Left ventricle myocardium inferior (tissue), 1 donor: ENCODE measurements at regions not wholly inside any gene's neighbourhood (a gene's known extent, or its start where the extent isn't known, plus 50 kb on each side); places are given as distances from the start of the nearest gene placed in this dataset.

Experiments used
- DNase-seq: peaks from one replicate; pipeline ENCODE4 v3.0.0-alpha.2; 2020
- H3K27ac ChIP-seq: fragments of 200-600 bp; replicated peaks from 2 replicates; pipeline ENCODE4 v1.8.0; 2021
- H3K27me3 ChIP-seq: fragments of 200-600 bp; 2 replicates; pipeline ENCODE4 v1.8.0; 2021; ENCODE audit warnings: low read depth
- H3K36me3 ChIP-seq: fragments of 200-600 bp; 2 replicates; pipeline ENCODE4 v1.8.0; 2021
- H3K4me1 ChIP-seq: fragments of 200-600 bp; 2 replicates; pipeline ENCODE4 v1.8.0; 2021
- H3K4me3 ChIP-seq: fragments of 200-600 bp; 2 replicates; pipeline ENCODE4 v1.8.0; 2021; ENCODE audit warnings: mild to moderate bottlenecking, moderate library complexity
- H3K9me3 ChIP-seq: fragments of 200-600 bp; replicated peaks from 2 replicates; pipeline ENCODE4 v1.8.0; 2021
- CTCF ChIP-seq: fragments of 200-600 bp; IDR thresholded peaks from 2 replicates; pipeline ENCODE4 v1.8.0; 2021; ENCODE audit warnings: antibody characterized with exemption, mild to moderate bottlenecking, borderline replicate concordance
- intact Hi-C: fragments of 100-400 bp; cut with micrococcal nuclease; formaldehyde crosslinking; loops from one replicate; pipeline ENCODE4 v1.11.0; 2022
- donor health status: DM: no; HTN: yes; CAD: no; lungs with severe emphysema.

GRCh38 chr14:26370115-26370514, 227.7 kb downstream of the NOVA1 start:
- intact Hi-C loops: no loop called here
- Histone ChIP-seq H3K36me3 (no peaks in the 10 kb centered on the region), H3K27ac (no peak overlapping the region), H3K9me3 (peaks cover 8% of the 10 kb centered on the region), H3K4me3 (no peak overlapping the region), H3K4me1 (no peaks in the 10 kb centered on the region), H3K27me3 (no peaks in the 10 kb centered on the region)
- no peak for TF ChIP-seq CTCF
- DNase-seq: no peak

GRCh38 chr14:26363689-26364088, 234.1 kb downstream of the NOVA1 start:
- no peak overlapping the region for H3K27ac ChIP-seq
- no peaks in the 10 kb centered on the region for H3K4me1 ChIP-seq
- no peak for TF ChIP-seq CTCF
- intact Hi-C loops: no loop called here
- H3K36me3 ChIP-seq: no peaks in the 10 kb centered on the region
- H3K9me3 ChIP-seq: peaks cover 8% of the 10 kb centered on the region
- no peak for DNase-seq
- H3K4me3 ChIP-seq: no peak overlapping the region
- H3K27me3 ChIP-seq: no peaks in the 10 kb centered on the region

GRCh38 chr14:26344596-26344995, 253.2 kb downstream of the NOVA1 start:
- no peak overlapping the region for H3K4me3 ChIP-seq
- H3K4me1 ChIP-seq: no peaks in the 10 kb centered on the region
- no peak for DNase-seq
- TF ChIP-seq CTCF: no peak
- intact Hi-C loops: no loop called here
- H3K9me3 ChIP-seq: no peaks in the 10 kb centered on the region
- no peak overlapping the region for H3K27ac ChIP-seq
- no peaks in the 10 kb centered on the region for H3K27me3 ChIP-seq
- H3K36me3 ChIP-seq: no peaks in the 10 kb centered on the region

GRCh38 chr14:26339381-26339780, 258.5 kb downstream of the NOVA1 start:
- Histone ChIP-seq H3K4me3 (no peak overlapping the region), H3K27me3 (no peaks in the 10 kb centered on the region), H3K4me1 (no peaks in the 10 kb centered on the region), H3K27ac (no peak overlapping the region), H3K36me3 (no peaks in the 10 kb centered on the region), H3K9me3 (no peaks in the 10 kb centered on the region)
- intact Hi-C loops: no loop called here
- no peak for TF ChIP-seq CTCF
- no peak for DNase-seq

GRCh38 chr14:26338231-26338630, 259.6 kb downstream of the NOVA1 start:
- no peaks in the 10 kb centered on the region for H3K4me1 ChIP-seq
- no peak overlapping the region for H3K4me3 ChIP-seq
- no peak for DNase-seq
- intact Hi-C loops: no loop called here
- no peaks in the 10 kb centered on the region for H3K9me3 ChIP-seq
- H3K27ac ChIP-seq: no peak overlapping the region
- no peaks in the 10 kb centered on the region for H3K27me3 ChIP-seq
- no peak for TF ChIP-seq CTCF
- no peaks in the 10 kb centered on the region for H3K36me3 ChIP-seq

- TF ChIP-seq CTCF: no peak
Observed at GRCh38 chr14:26334288-26334687, 263.5 kb downstream of the NOVA1 start.

More at GRCh38 chr14:26334288-26334687, 263.5 kb downstream of the NOVA1 start:
- Histone ChIP-seq H3K27me3 (no peaks in the 10 kb centered on the region), H3K9me3 (no peaks in the 10 kb centered on the region), H3K36me3 (no peaks in the 10 kb centered on the region), H3K4me3 (no peak overlapping the region), H3K4me1 (no peaks in the 10 kb centered on the region), H3K27ac (no peak overlapping the region)
- no peak for DNase-seq
- intact Hi-C loops: no loop called here
